ENCODE measurements at regions not wholly inside any gene's neighbourhood (a gene's known extent, or its start where the extent isn't known, plus 50 kb on each side); places are given as distances from the start of the nearest gene placed in this dataset.
"Not testable (repeated sequence)": the region's sequence is repeated elsewhere in the genome, so short reads cannot be mapped to it uniquely, and the experiment has no call there.

GRCh38 chr5:3147405-3147804 lies 395.9 kb upstream of the IRX2 start:
- not testable (repeated sequence) for DNase-seq (ENCODE audit: low read depth in 2 of 2)

GRCh38 chr5:3145641-3146040 lies 394.2 kb upstream of the IRX2 start:
- no peak for DNase-seq (ENCODE audit: low read depth in 2 of 2)

DNA sequence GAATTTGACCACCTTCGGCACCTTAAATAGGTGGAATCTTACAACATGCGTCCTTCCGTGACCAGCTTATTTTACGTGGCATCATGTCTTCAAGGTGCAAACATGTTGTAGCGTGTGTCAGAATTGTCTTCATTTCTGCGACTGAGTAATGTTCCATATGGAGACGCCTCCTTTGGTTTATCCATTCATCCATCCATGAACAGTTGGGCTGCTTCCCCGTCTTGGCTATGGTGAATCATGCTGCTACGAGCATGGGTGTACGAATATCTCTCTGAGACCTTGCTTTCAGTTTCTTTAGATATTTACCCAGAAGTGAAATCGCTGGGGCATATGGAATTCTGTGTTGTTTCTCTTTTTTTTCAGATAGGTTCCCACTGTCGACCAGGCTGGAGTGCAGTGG lies 391.9 kb upstream of the IRX2 start:
- no peak for DNase-seq (ENCODE audit: low read depth in 2 of 2)

DNA sequence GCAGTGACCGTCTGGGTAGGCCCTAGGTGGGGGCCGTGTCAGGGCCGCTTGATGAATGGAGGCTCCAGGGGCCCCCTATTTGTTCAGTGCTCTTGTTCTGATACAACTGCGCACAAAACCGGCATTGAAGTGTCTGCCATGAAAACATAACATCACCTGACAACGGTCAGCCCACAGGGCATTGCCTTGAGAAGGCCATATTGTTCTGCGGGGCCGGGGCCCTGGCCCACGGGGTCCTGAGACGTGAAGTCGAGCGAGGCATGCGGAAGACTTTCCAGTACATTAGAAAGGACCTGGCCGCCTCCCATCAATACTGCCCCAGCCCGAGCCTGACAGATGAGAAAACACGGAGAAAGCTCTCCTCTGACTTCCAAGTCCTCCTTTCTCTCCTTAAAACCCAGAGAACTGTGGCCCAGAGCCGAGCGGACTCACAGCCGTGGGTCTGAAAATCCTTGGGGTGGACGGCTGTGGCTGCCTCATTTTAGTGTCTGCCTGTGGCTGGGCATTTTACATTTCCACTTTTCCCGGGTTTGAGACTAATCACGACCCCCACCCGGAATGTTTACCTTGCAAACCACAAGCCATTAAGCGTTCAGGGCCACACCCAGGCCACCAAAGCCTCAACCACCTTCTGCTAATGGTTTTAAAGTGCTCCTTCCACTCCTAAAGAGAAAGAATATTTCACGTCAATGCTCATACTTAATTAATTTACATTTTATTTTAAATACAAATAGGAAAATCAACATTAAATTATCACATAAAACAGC lies 391.0 kb upstream of the IRX2 start:
- DNase-seq (ENCODE audit: low read depth in 2 of 2): no peak

GRCh38 chr5:3140117-3140516 lies 388.6 kb upstream of the IRX2 start:
- no peak for DNase-seq (ENCODE audit: low read depth in 2 of 2)

GRCh38 chr5:3139499-3139931 lies 388.0 kb upstream of the IRX2 start:
- no peak for DNase-seq (ENCODE audit: low read depth in 2 of 2)

DNA sequence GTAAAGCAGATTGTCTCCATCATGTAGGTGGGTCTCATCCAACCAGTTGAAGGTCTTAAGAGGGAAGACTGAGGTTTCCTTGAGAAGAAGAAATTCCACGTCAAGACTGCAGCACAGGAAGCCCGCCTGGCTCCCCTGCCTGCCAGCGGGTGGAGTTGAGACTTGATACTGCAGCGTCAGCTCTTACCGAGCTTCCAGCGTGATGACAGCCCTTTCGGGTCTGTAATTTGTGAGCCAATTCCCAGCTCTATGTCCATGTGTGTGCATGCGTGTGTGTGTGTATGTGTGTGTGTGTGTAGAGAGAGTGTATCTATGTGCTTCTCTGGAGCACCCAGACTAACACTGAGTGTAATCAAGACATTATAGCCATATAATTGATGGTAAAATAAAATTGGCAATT lies 379.7 kb upstream of the IRX2 start:
- DNase-seq (ENCODE audit: low read depth in 2 of 2): no peak

DNA sequence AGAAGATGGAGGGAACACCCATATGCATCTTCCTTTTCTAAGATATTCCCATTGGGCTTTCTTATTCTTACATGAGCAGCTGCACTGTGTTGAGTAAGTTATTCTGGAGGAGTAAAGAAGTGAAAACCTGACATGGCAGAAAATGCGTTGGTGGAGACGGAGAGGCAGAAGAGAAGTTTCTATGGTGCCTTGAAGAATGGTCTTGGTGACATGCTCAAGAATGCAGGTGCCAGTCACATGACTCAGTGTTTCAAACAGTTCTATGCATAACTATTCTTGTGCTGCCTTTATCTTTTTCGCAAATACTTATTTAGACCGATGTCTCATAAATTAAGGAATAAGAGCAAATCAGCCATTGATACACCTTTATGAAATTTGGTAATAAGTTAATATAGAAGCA lies 377.8 kb upstream of the IRX2 start:
- no peak for DNase-seq (ENCODE audit: low read depth in 2 of 2)

DNA sequence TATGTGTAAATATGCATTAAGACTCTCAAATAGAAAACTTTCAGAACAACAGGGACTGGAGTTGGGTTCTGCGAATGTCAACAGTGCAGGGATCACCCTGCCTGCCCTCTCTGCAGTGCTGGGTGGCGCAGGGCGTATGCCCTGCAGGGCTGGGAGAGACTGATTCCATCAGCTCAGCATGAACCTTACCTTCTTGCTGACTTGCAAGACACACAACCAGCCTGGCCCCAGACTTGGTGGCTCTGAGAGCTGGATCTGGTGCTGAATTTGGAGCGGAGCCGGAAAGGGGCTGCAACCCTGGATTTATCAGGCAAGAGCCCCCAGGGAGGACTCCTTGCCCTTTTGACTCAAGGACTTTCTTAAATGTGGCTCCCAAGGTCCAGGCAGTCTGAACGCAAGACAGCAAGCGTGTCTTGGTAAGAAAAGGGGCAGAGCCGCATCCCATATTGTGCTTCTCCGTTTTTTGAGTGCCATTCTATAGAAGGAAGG lies 376.0 kb upstream of the IRX2 start:
- DNase-seq (ENCODE audit: low read depth in 2 of 2): no peak

GRCh38 chr5:3126639-3127038 lies 375.2 kb upstream of the IRX2 start:
- DNase-seq (ENCODE audit: low read depth in 2 of 2): no peak

DNA sequence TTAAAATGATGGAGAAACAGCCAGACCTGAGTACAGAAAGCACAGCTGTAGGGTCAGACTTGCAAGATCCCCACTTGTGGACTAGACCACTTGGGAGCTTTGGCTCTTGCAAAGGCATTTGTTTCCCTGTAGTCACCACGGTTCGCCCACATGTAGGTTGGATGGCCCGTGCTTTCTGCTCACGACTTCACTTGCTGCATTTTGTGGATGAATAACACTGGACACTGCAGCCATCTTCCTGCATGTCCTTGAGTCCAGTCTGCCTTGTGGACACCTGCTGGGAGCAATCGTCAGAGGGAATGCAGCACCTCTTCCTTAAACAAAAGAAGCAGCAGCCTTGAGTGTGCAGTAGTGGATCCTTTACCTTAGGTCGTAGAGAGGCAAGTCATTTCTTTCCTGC lies 372.9 kb upstream of the IRX2 start:
- no peak for DNase-seq (ENCODE audit: low read depth in 2 of 2)

DNA sequence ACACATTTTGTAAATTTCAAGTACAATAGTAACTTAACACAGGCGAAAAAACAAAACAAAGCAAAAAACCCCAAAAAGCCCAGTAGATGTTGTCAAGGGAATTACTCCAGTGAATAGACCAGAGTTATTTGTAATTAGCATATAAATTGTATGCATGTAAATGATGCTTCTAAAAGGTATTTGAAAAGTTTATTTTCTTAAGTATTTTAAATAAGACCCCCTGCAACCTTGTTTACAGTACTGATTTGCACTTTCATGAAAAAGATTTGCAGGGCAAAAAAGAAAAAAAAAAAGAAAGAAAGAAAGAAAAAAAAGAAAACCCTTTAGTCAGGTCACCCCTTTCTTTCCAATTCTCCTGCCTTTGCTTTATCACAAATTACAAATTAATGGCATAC lies 372.3 kb upstream of the IRX2 start:
- DNase-seq (ENCODE audit: low read depth in 2 of 2): no peak

DNA sequence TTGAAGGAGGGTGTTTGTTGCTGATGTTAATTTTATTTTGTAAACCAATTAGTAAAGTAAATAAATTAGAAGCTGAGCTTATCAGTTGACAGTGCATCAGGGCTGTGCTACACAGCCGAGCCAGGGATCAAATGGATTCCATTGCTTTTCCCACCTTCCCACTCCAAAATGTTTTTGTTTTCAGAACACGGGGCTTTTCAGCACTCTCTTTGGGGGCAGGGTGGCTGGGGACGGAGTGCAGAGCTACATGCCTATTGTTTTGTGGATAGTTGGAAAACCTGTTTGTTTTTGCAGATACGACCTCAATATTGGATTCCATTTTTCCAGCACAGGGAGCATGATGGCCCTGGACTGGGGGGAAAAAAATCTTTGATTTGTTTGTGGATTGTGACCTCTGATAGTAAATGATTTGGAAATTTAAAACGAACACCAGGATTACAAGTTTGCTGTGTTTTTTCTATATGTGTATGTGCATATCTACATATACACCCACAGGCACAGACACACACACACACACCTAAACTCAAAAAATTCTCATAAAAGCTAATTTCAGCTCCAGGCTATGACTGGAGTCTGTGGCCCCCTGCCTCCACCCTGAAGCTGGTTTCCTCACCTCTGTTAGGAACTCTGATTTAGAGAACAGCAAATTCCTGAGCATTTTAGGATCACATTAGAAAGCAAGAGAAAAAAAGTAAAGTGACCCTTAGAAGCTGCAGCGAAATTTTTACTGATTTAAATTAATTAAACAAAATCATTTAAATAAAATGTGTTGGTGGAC lies 371.7 kb upstream of the IRX2 start:
- DNase-seq (ENCODE audit: low read depth in 2 of 2): no peak

GRCh38 chr5:3122216-3122615 lies 370.7 kb upstream of the IRX2 start:
- DNase-seq (ENCODE audit: low read depth in 2 of 2): no peak

GRCh38 chr5:3121813-3122212 lies 370.3 kb upstream of the IRX2 start:
- no peak for DNase-seq (ENCODE audit: low read depth in 2 of 2)

DNA sequence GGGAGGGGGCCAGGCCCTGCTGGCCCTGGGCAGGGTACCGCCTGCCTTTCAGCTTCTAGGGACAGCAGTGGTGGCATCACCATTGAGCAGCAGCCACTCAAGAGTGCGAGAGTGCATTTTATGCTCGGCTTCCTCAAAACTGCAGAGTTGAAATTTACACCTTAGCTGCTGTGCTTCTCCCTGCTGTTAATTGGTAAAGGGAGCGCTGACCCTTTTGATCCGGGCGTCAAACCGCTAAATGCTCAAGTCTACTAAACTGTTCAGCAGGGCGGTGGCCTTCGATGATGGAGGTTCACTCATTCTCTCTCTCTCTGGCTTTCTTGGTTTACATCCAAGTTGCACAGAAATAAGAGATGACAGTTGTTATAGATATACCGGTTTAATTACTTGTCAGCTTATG lies 368.6 kb upstream of the IRX2 start:
- no peak for DNase-seq (ENCODE audit: low read depth in 2 of 2)

DNA sequence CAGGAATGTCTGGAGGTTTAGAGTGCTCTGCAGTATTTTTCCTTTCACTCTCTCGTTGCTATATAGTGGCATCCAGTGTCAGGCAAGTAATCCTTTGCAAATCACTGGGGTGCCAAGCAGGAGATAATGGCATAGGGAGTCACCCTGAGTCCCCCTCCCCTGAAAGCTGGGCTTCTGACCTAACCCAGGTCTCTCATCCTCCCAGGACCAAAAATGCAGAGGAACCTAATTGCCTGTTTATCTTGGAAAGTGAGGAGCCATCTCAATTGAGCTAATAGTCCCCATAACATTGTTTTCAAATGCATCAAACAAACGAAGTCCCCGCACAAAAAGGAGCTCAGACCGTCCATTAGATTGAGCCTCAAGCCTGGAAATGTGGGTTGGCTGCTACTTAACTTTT lies 368.0 kb upstream of the IRX2 start:
- DNase-seq (ENCODE audit: low read depth in 2 of 2): no peak

- no peak for DNase-seq (ENCODE audit: low read depth in 2 of 2)
Measured at GRCh38 chr5:3118340-3118739, 366.9 kb upstream of the IRX2 start.

DNA sequence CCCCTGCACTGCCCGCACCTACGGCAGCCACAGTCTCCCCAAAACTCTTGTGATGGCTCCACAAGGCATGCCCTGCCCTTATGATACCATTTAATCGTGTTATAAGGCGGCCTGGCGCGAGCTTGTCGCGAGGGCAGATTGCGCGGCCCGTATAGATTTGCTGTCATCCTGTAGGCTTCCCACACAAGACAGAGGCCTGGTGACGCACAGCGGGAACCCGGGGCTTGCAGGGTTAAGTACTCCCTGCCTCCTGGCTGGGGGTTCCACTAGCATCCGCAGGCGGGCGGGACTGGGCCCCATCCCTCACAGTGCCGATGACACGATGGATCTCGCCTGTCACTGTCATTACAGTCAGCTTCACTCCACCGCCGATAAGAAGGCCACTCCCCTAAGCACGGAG lies 364.9 kb upstream of the IRX2 start:
- no peak for DNase-seq (ENCODE audit: low read depth in 2 of 2)

GRCh38 chr5:3114467-3114866 lies 363.0 kb upstream of the IRX2 start:
- no peak for DNase-seq (ENCODE audit: low read depth in 2 of 2)

- no peak for DNase-seq (ENCODE audit: low read depth in 2 of 2)
Measured at GRCh38 chr5:3110371-3110770, 358.9 kb upstream of the IRX2 start.

DNA sequence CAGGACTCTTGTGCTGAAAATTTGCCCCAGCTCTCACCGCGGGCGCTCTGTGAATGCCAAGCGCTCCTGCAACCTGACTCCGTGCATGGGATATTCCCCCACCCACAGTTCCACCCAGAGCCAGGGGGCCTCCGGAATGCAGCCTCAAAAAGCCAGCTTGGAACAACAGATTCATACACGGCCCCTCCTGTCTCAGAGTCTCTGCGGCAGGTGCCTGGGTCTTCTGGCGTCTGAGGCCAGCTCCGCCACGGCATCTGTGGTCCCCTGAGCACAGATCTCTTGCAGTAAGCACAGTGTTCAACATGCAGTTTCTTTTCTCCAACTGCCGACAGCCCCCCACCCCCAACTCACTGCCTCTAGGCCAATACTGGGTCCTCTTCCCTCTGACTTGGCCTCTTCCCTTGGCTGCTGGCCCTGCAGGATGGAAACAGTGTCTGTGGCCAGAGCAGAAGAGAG lies 355.7 kb upstream of the IRX2 start:
- no peak for DNase-seq (ENCODE audit: low read depth in 2 of 2)

GRCh38 chr5:3105581-3105980 lies 354.1 kb upstream of the IRX2 start:
- DNase-seq (ENCODE audit: low read depth in 2 of 2): no peak
